ENCODE measurements at regions not wholly inside any gene's neighbourhood (a gene's known extent, or its start where the extent isn't known, plus 50 kb on each side); places are given as distances from the start of the nearest gene placed in this dataset.

DNA sequence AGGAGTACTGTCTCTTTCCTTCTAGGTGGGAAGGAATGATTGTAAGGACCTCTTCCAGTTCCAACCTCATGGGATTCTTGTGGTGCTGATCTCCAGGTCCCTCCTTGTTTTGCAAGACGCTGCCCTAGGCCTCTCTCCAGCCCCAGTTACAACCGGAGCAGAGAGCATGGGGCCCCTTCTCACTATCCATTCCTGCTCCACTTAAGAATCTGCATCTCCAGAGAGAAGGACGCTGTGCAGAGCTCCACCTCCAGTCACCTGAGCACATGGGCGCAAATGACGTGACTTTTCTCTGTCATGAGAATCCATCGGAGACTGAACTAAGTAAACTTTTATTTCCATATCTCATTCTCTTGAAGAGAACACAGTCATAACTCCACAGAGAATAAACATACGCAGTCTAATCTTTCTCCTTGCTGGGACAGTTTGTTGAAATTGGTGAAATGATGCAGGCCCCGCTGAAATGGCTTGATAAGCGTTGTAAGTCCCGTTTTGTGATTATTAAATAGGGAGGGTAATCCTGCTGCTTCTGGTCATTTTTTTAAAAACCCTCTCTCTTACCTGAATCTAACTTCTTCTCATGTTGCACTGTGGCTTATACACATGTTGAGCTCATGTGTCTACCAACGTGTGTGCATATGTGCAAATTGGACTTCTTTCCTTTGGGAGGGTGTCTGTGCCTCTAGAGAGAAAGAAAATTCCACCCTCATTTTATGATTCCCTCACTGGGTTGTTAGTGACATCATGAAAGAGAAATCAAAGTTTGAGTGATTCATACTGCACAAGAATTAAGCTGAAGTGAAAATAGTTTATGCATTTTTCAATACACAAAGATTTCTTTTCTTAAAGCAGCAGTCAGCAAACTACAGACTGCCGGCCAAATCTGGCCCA is 133.2 kb upstream of the TBX20 start:
- peaks cover 9 to 21% of the 10 kb centered on the region in 2 donors for H3K27me3 Mint-ChIP-seq (ENCODE audit: low read depth in 2 of 2)

DNA sequence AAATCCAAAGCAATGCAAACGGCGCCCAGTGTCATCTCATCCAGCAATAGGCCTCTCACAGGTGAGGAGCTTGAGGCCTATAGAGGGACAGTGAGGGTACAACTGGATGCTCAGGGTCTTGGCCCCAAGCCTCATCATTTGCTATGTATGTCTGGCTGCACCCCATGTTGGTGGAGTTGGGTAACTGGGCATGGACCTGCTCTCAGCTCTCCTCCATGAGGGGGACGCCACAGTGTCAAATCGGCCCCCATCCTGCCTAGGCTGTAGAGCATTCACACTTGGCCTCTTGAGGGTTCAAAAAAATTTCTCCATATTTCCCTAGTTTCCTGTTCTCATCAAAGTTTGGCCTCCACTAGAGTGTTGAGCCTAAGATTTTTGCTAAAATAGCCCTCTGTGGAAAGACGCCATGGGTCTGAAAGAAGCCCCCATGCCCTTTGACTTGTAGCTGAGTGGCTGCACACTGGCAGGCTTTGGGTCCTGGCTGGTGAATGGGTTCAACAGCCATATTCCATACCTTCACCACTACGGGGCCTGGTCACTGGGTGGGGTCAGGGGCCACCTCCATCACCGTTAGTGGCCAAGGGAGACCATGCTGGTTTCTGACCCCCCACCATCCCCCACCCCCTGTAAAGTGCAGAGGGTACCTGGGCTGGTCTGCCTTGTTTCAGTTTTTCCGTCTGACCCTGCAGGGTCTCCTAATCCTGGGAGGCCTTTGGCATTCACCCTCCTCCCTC is 132.3 kb upstream of the TBX20 start:
- no peak overlapping the region for H3K4me3 Mint-ChIP-seq
- H3K4me3 ChIP-seq (ENCODE audit: low read length): no peak overlapping the region
- DNase-seq: no peak
- H3K36me3 ChIP-seq (ENCODE audit: control insufficient read depth, insufficient read depth, low read length): no peaks in the 10 kb centered on the region
- H3K36me3 Mint-ChIP-seq: no peaks in the 10 kb centered on the region
- WGBS (ENCODE audit: insufficient coverage): 90% methylated on average over 7 of the region's 8 CpGs
- no peak overlapping the region for H3K27ac Mint-ChIP-seq
- no peak overlapping the region for H3K27ac ChIP-seq (ENCODE audit: low read length)
- no peak for ATAC-seq
- no peaks in the 10 kb centered on the region for H3K4me1 Mint-ChIP-seq
- no peaks in the 10 kb centered on the region for H3K27me3 ChIP-seq (ENCODE audit: control insufficient read depth, insufficient read depth, low read length)
- no peaks in the 10 kb centered on the region for H3K9me3 Mint-ChIP-seq
- no peaks in the 10 kb centered on the region for H3K9me3 ChIP-seq (ENCODE audit: control insufficient read depth, insufficient read depth, low read length)
- intact Hi-C loops (cut with micrococcal nuclease): no loop called here
- no peaks in the 10 kb centered on the region for H3K4me1 ChIP-seq (ENCODE audit: control insufficient read depth, insufficient read depth, low read length)
- H3K27me3 Mint-ChIP-seq (ENCODE audit: low read depth in 2 of 2): peaks cover 9 to 21% of the 10 kb centered on the region in 2 donors
- TF ChIP-seq, protein P1, sequence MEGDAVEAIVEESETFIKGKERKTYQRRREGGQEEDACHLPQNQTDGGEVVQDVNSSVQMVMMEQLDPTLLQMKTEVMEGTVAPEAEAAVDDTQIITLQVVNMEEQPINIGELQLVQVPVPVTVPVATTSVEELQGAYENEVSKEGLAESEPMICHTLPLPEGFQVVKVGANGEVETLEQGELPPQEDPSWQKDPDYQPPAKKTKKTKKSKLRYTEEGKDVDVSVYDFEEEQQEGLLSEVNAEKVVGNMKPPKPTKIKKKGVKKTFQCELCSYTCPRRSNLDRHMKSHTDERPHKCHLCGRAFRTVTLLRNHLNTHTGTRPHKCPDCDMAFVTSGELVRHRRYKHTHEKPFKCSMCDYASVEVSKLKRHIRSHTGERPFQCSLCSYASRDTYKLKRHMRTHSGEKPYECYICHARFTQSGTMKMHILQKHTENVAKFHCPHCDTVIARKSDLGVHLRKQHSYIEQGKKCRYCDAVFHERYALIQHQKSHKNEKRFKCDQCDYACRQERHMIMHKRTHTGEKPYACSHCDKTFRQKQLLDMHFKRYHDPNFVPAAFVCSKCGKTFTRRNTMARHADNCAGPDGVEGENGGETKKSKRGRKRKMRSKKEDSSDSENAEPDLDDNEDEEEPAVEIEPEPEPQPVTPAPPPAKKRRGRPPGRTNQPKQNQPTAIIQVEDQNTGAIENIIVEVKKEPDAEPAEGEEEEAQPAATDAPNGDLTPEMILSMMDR (IDR thresholded peaks at IDR 0.05): no peak

More for the DNA sequence above, 133.2 kb upstream of the TBX20 start:
- H3K4me1 Mint-ChIP-seq: no peaks in the 10 kb centered on the region
- TF ChIP-seq, protein P1 (IDR thresholded peaks at IDR 0.05): no peak
- Histone ChIP-seq H3K4me3 (ENCODE audit: low read length) (no peak overlapping the region), H3K27ac (ENCODE audit: low read length) (no peak overlapping the region), H3K9me3 (ENCODE audit: control insufficient read depth, insufficient read depth, low read length) (no peaks in the 10 kb centered on the region), H3K4me1 (ENCODE audit: control insufficient read depth, insufficient read depth, low read length) (no peaks in the 10 kb centered on the region), H3K36me3 (ENCODE audit: control insufficient read depth, insufficient read depth, low read length) (no peaks in the 10 kb centered on the region), H3K27me3 (ENCODE audit: control insufficient read depth, insufficient read depth, low read length) (no peaks in the 10 kb centered on the region)
- DNase-seq (no peak), ATAC-seq (no peak)
- 93% methylated on average over 8 of the region's 12 CpGs for WGBS (ENCODE audit: insufficient coverage)
- intact Hi-C loops (cut with micrococcal nuclease): no loop called here
- H3K4me3 Mint-ChIP-seq: no peak overlapping the region
- H3K27ac Mint-ChIP-seq: no peak overlapping the region
- H3K36me3 Mint-ChIP-seq: no peaks in the 10 kb centered on the region
- no peaks in the 10 kb centered on the region for H3K9me3 Mint-ChIP-seq

DNA sequence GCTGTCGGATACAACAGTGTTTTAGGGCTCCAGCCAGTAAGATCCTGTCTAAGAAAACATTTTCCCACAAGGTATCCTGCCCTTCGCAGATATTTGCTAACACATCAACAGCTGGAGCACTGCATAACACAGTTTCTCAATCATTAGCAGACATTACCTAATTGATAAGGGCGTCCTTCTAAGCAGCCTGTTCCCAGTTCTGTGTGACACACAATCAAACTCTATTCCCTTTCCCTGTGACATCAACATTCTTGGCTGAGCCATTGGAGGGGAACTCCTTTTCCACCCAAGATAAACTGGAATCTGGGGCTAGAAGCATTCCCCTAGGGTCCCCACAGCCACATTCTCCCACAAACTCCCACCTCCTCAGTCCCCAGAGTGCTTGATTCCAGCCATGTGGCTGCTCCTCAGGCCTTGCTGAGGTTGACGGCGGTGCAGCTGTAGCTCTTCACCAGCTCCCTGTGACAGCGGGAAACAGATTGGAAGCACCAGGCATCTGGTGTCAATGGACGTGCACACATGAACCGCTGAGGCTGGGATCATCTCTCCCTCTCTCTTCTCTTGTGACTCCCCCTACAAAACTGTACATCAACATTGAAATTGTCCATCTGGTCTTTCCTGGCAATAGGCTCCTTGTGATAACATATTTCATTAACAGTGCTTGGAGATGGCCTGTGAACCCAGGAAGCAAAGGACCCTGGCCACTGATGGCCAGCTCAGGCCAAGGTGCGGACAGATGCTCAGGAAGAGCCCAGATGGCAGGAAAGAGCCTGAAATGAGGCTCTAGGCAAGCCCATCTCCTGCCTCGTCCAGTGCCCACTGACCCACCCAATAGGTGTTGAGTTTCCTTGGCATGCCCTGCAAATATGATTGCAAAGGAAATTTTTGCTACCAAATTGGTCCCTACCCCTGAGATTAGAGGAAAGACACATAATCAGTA is 131.1 kb upstream of the TBX20 start:
- Histone ChIP-seq H3K4me3 (ENCODE audit: low read length) (no peak overlapping the region), H3K27ac (ENCODE audit: low read length) (no peak overlapping the region), H3K36me3 (ENCODE audit: control insufficient read depth, insufficient read depth, low read length) (no peaks in the 10 kb centered on the region), H3K27me3 (ENCODE audit: control insufficient read depth, insufficient read depth, low read length) (no peaks in the 10 kb centered on the region), H3K9me3 (ENCODE audit: control insufficient read depth, insufficient read depth, low read length) (no peaks in the 10 kb centered on the region), H3K4me1 (ENCODE audit: control insufficient read depth, insufficient read depth, low read length) (no peaks in the 10 kb centered on the region)
- no peak overlapping the region for H3K4me3 Mint-ChIP-seq
- no peak overlapping the region for H3K27ac Mint-ChIP-seq
- 90% methylated on average over 10 of the region's 10 CpGs for WGBS (ENCODE audit: insufficient coverage)
- ATAC-seq (no peak), DNase-seq (no peak)
- peaks cover 6 to 29% of the 10 kb centered on the region in 2 donors for H3K27me3 Mint-ChIP-seq (ENCODE audit: low read depth in 2 of 2)
- no peaks in the 10 kb centered on the region for H3K4me1 Mint-ChIP-seq
- TF ChIP-seq, protein P1 (IDR thresholded peaks at IDR 0.05): no peak
- H3K9me3 Mint-ChIP-seq: no peaks in the 10 kb centered on the region
- intact Hi-C loops (cut with micrococcal nuclease): no loop called here
- no peaks in the 10 kb centered on the region for H3K36me3 Mint-ChIP-seq
